NCI-H2029 (cell line): ENCODE measurements at regions not wholly inside any gene's neighbourhood (a gene's known extent, or its start where the extent isn't known, plus 50 kb on each side); places are given as distances from the start of the nearest gene placed in this dataset.
"Not testable (repeated sequence)": the region's sequence is repeated elsewhere in the genome, so short reads cannot be mapped to it uniquely, and the experiment has no call there.

Source experiments
- DNase-seq: peaks from one replicate; lab custom pipeline; 2025; lab: John Stamatoyannopoulos, UW

DNA sequence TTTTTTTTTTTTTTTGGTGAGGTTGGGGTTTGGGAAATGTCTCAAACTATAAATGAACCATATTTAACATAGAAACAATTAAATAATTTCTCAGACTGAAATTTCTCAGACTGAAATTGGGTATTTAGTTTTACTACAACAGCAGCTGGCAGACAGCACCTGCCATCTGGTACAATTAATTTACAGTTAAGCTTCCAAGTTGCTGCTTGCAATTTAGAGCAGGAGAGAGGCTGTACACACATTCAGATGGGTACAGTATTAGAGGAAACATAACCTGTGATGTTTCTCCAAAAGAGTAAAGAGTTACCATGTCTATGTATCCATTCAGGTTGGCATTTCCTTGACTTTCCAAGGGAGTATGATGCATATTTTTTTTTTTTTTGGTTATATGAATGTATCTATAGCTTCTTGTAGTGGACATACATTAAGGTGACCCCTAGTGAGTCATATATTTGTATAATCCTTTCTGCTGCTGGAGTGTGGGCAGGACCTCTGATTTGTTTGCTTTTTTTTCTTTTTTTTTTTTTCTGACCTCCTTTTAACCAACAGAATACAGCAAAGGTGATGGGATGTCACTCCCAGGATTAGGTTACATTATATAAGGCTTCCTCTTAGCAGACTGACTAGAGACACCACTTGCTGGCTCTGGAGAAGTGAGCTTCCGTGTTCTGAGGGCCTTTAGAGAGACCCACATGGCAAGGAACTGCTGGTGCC is 201.7 kb downstream of the PTH2R start:
- DNase-seq = peak; percentile 75

DNA sequence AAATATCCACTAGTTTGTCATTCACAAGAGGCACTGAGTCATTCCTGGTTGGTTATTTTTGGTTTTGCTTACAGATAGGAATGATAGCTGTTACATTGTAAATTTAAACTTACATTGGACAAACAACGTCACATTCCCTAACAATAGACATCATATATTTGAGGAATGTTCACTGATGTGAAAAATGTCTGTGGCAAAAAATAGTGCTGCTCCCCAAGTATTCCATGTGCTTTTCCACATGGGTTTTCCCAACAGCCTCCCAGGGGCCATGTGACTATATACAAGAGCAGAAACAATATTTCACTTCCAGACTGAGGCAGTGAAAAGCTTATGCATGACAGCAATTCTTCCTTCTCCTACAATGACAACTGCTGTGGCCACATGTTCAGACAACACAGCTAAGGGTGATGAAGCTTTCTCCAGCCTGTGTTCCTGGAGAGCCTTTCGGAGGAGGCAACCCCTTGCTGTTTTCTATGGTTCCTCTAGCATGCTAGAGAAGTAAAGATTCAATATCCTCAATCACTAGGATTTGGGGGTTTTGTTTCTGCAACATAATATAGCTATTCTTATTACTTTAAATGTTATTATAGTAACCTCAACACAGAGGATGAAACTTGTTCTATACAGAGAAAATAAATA is 202.7 kb downstream of the PTH2R start:
- no peak for DNase-seq

DNA sequence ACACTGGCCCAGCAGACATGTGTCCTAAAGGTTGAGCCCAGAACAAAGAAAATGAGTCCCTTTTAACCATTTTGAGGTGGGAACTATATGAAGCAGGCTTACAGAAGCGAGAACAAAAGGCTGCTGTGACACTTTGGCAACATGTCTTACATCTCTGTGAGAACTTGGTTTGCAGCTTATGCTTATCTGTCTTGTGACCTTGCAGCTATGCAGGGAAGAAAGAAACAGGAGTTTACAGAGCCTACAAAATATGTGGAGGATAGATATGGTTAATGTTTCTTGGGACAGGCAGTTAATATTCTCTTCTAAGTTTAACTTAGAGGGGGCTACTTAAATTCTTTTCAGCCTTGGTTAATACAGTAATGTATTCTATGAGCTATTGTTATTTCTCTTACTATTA is 209.1 kb downstream of the PTH2R start:
- DNase-seq = not testable (repeated sequence)

DNA sequence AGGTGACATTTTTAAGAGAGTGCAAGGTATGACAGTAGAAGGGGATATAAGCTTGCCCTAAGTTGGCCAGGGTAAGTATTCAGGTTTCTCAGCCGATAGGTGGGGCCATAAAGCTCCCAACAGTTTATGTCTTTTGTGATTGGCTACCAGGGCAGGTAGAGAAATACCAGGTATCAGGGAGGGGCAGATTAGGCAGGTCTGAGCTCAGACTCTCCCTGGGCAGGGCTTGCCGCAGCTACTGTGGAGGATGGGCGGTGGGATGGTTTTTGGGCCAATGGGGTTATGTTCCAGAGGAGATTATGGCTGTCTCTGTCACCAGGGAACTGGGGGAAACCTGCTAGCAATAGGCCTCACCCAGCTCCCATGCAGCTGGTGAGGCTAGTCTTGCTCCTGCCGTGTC is 211.6 kb downstream of the PTH2R start:
- DNase-seq = no peak

DNA sequence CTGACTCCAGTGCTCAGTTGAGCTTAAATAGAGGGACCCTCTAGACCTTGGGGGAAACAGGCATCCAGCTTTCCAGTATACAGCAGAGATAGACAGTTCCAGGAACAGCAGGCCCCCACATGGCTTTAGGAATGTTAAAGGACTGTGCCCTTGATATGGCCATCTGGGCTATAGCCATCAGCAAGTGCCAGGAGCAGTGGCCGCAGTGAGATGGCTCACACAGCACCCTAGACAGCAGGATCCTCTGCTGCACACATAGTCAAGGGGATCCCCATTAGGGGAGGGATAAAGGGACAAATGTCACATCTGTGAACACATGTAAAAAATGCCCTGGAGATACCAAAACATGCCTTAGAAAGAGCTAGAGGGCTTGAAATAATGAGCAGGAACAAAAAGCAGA is 213.4 kb downstream of the PTH2R start:
- DNase-seq = no peak

DNA sequence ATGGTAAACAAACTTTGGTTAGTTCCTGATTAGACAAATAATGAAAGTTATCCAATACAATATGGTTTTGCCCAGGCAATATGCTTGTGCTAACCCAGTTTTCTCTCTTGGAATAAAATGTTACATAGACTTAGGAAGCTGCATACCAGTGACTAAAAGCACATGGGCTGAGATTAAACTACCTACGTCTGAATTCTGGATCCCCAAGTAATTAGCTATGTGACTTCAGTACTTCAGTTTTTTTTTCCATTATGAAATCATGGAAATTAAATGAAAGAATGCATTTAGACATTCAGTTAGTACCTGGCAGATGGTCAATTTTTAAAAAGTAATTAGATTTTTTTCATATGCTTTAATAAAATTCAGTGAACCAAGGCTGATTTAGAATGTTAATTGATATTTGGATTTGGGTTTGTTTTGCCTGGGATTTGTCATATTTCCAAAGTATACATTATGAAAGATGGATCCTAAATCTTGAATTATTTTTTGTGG is 213.9 kb downstream of the PTH2R start:
- no peak for DNase-seq

DNA sequence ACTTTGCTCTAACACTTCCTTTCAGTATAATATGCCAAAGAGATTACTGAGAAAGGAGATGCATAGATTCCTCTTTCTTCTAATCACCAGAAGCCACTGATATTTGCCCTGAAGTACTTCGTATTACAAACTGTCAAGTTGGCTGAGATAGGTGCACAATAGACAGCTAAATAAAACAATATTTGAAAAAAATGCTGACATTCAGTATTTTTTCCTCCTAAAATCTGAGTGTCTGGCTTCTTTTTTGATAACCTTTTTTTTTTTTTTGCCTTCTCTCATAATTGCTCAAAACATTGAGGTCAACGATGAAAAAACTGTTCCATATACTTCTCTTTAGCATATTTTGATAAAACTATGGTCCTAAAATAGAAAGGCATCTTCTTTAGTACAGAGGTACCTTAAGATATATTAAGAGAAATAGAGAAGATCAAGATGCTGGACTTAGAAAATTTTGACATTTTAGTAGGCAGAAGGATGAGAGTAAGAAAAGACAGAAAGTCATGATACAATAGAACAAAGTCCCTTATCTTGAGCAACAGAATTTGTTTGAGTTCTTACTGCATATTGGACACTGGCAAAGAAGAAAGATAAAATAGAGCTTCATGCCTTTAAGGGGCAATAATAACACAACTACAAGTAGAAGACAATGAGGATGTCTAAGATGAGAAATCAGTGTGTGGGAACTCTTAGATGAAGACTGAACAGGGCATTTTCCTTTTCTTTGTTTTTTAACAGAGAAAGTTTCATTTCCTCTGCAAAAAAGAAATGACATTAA is 220.7 kb downstream of the PTH2R start:
- DNase-seq = no peak

DNA sequence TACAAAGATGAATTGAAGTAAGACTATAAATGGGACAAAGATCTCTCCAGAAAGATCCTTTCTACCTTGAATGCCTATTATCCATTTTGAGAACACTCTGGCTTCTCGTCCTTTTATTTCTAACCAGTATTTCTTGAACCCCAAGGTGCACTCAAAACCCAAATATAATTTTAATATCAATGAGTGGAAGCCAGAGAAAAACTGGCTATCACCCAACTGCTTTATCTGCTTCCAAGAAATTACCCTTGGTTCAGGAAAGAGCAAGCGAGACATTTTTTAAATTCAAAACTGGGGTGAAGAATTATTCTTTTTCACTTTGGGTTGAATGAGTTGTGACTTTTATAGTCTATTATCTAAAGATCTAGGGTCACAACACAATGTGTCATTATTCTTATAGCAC is 221.3 kb downstream of the PTH2R start:
- no peak for DNase-seq

DNA sequence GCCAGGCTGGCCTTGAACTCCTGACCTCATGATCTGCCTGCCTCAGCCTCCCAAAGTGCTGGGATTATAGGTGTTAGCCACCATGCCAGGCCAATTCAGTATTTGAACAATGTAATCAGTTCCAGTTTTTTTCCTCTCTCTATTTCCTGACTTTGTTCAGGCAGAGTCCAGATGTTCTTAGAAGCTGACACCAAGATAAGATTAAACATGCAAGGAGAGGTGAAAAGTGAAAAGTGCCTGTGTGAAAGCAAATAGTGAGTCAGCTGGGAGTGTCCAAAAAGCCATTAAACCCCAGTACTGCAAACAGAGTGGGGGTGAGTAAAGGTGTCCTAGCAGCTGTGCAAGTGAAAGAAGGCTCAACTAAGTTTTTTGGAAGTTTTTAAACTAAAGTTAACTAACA is 231.5 kb downstream of the PTH2R start:
- DNase-seq = no peak

DNA sequence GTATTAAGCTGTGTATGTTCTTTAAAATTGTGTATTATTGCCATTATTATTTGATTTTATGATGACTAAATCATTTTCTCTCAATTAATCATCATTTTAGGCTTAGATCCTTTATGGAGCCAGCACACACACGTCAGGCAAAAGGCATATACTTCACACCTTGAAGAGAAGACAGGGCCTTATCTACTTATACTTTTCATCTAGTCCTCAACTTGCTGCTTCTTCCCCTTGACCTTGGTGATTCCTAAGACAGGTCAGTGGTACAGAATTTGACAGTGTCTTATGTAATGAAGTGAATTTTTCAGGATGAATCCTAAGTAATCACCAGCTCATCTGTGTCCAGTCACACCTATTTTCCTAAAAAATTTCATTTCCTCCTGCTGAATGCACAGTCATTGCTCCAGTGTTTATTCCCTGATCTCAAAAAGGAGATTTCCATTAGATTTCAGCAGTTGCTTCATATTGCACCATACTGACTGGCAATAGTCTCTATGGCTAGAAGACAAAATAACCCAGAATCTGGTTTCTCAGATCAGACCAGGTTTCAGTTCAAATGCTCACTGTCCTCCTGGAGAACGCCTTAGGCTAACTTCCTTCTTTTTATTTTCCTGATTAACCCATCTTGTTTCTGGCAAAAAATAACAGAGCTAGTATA is 235.7 kb downstream of the PTH2R start:
- no peak for DNase-seq

DNA sequence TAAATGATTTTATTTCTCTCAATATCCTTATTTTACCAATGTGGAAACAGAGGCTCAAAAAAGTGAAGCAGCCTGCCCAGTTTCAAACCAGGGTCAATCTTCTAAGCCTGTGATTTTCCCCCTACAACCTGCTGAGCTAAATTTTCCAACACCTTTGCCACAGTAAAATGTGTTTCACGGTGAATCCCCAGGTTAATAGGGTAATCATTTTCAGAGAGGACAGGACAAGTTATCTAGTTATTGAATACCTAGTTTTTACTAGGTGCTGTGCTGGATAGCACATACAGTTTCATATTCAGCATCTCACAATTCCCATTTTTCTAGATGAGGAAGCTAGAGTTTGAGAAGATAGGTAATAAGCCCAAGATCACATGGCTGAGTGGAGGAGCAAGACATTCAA is 236.6 kb downstream of the PTH2R start:
- DNase-seq = no peak

DNA sequence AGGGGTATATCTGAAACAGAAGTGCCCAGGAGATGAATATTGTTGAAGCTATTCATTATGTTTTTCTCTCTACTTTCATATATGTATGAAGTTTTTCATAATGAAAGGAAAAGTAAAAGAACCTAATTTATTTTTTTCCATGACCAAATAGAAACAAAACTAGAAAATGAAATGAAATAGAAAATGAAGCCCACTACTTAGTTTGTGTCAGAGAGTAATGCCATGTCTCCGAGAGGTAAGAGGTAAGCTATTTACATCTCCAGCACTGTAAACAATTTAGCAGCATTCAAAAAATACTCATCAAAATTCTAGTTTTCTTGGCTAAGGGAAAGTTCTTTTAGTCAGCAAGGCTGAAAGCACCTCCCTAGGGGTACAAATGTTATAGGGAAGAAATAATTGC is 238.6 kb downstream of the PTH2R start:
- DNase-seq = no peak

DNA sequence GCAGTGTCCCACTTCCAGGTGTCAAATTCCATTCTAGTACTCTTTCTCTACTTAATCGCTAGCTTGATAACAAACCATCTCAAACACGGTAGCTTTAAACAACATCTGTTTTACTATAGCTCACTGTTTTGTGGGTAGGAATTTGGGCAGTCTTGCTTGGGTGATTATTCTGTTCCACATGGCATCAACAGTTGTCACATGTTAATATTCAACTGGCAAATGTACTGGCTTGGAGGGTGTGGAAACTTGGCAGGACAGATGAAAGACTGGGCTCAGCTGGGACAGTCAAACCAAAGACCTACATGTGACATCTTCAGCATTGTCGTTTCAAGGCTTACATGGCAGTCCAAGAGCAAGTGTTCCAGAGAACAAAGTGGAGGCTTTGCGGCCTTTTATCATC is 241.8 kb downstream of the PTH2R start:
- DNase-seq = no peak

DNA sequence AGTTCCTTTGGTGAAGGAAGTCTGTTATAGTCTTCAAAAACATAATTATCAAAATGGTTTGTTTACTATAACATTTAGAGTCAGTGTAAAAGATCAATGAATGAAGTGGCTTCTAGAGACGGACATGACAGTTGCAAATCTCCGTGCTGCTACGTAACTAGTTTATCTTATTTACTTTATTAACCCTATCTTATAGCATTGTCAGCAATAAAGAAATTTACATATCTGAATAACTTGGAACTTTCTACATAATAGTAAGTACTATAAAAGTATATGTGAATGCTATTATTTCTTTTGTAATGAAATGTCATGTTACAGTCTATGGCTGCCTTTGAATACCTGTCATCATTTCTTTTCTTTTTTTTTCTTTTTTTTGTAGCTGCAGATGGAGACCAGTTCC is 246.8 kb downstream of the PTH2R start:
- no peak for DNase-seq

DNA sequence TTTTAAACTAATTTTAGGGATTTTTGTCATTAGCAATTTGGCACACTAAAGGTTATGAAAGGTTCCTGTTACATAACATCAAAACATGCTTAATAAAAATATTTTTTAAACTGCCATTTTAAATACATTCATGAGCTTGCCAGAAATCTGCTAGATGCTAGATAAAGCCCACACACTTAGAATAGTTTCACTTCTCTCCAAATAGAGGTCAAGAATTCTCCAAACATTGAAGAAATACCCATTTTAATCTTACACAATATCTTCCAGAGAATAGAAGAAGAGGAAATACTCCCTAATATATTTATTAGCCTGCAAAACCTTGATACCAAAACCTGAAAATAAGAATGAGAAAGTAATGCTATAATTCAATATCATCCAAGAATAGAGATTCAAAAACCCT is 247.5 kb downstream of the PTH2R start:
- DNase-seq = no peak

DNA sequence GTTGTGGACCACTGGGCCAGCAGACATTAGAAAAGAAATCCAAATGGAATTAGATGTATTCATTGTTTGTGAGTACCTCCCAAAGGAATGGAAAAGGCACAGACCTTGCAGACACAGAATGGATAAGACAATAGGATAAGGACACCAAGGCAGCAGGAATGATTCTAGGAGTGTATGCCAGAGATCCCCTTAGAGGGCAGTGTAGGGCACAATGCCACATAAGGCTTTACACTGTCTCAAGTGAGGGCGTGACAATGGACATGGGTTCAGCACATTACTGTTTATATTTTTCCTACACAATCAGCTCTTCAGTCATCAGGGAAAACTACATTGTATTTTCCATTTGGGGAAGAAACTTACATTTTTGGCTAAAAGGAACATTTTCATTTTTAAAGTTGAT is 250.9 kb downstream of the PTH2R start:
- DNase-seq = no peak

DNA sequence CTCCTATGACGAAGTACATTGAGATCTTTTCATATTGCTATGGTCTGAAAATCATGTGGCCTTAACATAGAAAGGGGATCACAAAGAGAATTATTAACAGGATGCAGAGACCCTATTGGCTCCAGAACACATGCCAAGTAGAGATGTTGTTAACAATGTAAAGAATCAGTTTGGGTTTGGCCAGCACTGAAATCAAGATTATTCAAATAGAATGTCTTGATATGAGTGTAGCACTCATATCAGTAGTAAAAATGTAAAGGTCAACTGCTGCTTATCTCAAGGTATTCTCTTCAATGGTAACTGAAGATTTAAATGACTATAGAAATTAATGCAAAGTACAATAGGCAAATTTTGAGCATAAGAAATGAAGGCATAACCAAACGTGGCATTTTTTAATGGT is 262.8 kb downstream of the PTH2R start:
- DNase-seq = no peak

DNA sequence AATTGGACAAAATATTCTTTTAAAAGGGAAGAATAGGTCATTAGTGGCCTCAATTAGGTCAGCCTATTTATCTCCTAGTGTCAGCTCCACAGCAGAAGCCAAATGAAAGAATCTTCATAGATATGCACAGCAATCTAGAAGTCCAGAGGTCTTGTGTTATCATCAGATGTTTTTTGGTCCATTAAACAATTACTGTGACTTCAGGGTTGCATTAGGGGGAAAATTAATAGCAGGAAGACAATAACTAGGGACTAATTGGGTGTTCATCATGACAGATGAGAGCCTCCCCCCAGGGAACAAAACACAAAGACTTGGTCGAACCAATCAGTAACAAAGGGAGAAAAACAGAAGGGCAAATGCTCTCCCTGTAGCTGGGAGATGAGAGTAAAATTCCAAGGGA is 264.7 kb downstream of the PTH2R start:
- no peak for DNase-seq

DNA sequence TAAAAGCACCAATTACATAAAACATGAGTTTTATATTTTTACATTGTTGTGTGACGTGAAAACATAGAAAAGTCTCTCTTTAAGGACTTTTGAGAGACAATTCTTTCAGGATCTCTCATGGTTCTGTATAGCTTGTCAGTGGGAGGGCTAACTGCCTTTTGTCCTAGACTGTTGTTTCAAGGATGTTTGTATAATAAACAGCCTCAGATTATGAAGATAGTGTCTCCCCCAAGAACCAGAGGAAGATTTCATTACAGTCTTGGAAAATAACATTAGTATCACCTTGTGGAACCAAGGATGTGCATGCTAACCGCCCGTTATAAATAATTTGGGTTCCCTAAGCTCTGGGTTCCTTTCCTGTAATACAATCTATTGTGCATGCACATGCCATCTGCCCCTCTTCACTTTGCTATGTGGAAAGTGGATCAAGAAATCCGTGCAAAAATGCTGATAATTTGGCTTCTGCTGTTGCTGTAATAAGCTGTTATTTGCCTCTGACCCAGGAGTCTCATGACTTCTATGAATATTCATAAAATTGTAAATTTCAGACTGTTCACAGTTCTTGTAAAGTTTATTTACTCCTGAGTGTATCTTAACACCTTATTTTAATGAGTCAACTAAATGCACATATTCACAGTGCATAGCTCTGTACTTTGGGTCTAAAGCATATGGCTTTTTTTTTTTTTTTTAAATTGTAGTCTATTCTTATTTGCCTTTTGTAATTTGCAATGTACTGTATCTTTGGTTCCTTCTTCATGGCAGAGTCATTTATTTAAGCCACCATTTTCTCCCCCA is 265.5 kb downstream of the PTH2R start:
- no peak for DNase-seq

DNA sequence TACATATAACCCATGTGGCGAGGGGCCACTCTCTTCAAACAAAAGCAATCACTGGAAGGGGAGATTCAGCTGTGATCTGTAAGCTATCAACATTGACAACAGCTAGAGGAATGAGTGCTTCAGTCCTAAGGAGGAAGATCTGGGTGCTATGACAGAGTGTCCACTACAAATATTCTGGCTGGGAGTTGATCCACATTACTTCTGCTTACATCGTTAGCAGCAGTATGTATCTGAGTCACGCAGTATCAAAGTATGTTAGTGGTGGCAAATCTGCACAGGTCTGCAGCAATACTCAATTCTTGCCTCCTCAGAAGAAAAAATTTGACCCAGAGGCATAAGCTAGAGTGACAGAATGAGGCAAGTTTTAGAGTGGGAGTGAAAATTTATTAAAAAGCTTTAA is 267.0 kb downstream of the PTH2R start:
- no peak for DNase-seq

DNA sequence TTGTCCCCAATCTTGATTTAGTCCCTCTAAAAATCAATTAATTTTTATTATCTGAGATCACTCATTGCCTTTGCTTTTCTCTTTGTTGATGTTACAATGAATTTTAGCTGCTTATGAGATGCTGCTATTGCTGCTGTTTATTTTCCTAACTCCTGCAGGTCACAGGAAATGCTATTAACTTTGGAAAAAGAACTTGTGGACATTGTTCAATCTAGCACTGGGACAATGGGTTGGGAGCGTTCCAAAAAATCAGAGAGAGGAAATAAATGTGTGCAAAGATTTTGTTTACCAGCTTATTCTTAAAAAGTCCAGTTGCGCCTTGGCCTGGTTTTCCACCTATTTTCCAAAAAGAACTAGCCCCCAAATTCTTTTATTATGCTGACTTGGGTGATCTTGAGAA is 268.3 kb downstream of the PTH2R start:
- DNase-seq = no peak

DNA sequence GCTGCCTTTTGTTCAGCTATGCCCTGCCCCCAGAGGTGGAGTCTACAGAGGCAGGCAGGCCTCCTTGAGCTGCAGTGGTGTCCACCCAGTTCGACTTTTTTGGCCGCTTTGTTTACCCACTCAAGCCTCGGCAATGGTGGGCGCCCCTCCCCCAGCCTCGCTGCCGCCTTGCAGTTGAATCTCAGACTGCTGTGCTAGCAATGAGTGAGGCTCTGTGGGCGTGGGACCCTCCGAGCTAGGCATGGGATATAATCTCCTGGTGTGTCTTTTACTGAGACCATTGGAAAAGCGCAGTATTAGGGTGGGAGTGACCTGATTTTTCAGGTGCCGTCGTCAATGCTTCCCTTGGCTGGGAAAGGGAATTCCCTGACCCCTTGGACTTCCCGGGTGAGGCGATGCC is 279.3 kb downstream of the PTH2R start:
- DNase-seq = not testable (repeated sequence)
